ENCODE measurements at regions not wholly inside any gene's neighbourhood (a gene's known extent, or its start where the extent isn't known, plus 50 kb on each side); places are given as distances from the start of the nearest gene placed in this dataset.
"Not testable (repeated sequence)": the region's sequence is repeated elsewhere in the genome, so short reads cannot be mapped to it uniquely, and the experiment has no call there.

DNA sequence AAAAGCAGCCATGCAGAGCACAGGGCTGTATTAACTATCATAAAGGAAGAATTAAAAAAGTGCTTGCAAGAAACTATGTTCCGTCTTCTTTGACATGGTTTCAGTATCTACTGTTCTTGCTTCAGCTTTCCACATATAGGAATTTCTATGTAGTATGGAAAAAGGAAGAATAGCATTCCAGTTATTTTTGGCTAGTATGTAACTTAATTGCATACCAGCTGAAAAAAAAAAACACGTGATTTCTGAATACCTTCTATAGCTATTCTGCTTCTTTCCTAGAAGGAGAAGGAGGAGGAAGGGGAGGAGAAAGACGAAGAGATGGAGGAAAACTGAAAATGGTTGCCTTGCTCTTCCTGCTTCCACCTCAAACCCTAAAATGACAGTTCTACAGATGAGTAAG, 619.0 kb downstream of the KCTD12 start:
- no peak for DNase-seq

DNA sequence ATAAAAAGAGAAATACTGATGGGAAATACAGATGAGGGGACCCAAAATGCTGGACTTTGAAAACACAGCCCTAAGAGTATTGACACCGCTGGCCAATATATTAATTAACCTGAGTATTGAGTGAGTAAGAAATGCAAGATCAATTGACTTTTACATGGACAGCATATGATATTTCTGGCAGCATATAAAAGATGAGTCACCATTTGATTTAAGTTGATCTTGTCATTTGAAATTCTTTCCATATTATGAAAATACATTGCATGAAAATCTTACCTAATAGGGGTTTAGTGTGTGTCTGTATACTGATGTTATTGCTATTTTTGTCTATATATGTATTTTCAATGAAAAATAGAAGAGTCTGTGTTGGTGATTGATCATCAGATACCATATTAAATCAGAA, 619.6 kb downstream of the KCTD12 start:
- DNase-seq, result no peak

DNA sequence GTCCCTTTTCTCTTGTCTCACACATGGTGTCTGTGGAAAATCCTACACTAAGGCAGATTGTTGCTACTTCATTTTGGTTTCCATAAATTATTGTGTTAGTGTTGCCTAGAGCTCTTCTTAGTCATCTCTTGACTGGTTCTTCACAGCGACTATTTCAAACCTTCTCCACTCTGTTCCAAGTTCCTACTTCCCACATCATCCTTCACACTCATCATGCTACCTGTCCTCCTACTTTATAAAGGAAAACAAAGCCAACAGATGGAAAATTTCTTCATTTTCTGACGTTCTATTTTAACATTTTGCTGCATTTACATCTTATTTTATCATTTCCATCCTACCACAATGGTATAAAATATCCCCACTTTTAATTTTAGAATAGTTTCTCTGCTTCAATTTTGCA, 614.1 kb downstream of the LMO7 start:
- DNase-seq, result no peak

DNA sequence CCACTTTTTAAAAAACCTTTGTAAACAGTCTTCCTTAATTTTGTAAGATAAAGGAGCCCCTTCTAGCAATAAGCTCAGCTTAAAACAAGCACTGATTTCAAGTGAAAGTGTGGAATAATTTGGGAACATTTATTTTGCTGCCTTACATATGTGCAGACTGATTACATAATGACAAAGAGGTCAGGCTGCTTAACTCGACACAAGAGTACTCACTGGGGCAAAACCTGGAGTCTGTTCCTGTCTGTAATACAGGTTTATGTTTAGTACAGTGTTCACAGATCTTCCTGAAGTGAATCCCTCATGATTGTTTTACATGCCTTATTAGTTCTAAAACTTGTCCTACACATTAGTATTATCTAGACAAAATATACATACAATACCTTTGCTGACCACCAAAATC, 609.8 kb downstream of the LMO7 start:
- DNase-seq, result no peak

DNA sequence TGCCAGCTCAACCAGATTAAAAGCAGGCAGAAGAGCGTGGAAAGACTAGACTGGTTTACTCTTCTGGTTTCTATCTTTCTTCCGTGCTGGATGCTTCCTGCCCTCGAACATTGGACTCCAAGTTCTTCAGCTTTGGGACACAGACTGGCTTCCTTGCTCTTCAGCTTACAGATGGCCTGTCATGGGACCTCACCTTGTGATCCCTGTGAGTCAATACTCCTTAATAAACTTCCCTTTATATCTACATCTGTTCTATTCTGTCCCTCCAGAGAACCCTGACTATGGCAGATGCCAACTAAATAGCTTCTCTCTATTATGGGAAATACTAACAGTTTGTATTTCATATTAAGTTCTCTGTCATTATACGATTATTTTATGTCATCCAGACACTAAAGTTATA, 609.1 kb downstream of the LMO7 start:
- no peak for DNase-seq

DNA sequence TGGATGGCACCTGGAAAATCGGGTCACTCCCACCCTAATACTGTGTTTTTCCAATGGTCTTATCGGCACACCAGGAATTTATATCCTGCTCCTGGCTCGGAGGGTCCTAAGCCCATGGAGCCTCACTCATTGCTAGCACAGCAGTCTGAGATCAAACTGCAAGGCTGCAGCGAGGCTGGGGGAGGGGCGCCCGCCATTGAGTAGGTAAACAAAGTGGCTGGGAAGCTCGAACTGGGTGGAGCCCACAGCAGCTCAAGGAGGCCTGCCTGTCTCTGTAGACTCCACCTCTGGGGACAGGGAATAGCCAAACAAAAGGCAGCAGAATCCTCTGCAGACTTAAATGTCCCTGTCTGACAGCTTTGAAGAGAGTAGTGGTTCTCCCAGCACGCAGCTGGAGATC, 607.0 kb downstream of the LMO7 start:
- not testable (repeated sequence) for DNase-seq

DNA sequence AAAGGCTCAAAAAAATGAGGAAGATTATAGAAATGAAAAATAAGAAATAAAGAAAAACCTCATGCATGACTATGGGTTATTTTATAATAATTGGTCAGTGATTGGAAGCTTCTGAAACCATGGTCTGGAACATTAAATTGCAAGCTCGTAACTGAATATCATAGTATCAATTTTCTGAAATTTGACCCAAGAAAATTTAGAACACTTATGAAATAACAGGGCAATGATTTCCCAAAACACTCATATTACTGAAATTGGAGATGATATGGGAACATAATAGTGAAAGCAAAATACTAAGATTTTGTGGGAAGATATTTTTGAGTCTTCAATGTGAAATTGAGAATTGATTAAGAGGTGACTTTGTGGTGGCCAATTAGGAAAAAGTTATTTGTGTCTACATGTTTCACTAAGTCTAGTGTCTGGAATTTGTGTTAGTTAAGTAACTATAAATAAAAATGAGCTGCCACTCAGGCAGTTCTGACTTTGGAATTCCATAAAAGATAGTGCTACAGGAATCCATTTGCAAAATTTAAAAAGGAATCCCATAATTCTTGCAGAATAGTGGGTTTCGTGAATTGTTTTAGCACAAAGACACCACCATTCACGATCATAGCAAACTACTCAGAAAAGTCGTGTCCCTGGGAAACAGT, 603.0 kb downstream of the LMO7 start:
- DNase-seq, result no peak

DNA sequence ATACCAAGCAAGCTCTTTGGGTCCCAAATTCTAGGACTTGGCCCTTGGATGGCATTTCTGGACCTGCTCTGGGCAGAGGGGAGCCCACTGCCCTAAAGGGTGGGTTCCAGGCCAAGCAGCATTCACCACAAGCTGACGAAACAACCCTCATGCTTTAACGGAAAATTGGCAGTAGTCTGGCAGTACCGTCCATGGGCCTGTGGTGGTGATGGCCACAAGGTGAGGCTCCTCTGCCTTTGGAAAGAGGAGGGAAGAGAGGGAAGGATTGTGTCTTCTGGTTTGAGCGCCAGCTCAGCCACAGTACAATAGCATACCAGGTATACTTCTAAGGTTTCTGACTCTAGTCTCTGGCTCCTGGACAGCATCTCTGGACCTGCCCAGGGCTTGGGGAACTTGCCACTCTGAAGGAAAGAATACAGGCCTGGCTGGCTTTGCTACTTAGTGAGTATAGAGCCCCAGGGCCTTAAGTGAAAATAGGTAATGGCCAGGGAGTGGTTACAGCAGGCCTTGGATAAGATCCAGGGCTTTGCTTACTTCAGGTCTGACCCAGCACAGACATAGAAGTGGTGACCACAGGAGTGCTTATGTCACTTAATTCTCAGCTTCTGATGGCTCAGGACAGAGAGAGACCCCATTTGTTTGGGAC, 595.5 kb downstream of the LMO7 start:
- no peak for DNase-seq

DNA sequence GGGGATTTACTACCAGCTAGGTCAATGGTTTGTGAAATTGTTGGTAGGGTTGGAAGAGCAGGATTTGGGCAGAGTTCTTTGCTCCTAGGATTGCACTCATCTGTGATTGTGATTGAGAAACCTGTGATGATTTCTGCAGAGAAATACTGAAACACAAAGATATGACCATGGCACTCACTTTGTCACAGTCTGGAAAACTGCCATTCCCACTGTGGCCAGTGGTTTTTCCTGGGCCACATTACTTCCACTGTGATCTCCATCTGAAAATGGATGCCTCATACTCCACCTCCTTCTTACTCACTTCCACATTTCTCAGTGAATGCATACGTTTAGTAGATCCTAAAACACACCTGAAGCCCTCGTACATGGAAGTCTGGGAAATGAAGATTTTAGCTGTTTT, 593.2 kb downstream of the LMO7 start:
- no peak for DNase-seq

DNA sequence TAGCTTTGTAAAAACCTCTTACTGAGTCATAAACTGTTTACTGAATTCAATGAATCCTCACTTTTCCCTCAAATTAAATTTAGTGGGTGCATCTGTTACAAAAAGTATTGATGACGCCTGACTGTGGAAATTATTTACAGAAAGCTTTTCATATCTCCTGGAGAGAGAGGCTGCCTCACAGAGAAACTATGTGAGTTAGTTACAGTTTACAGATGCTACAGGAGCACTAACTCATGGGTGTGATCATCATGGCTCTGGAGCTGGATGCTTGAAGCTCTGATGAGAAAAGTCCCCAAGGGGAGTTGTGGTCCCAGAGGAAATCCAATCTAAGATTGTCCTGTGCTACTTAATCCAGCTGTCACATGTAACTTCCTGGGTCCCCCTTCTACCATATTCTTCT, 590.8 kb downstream of the LMO7 start:
- no peak for DNase-seq

DNA sequence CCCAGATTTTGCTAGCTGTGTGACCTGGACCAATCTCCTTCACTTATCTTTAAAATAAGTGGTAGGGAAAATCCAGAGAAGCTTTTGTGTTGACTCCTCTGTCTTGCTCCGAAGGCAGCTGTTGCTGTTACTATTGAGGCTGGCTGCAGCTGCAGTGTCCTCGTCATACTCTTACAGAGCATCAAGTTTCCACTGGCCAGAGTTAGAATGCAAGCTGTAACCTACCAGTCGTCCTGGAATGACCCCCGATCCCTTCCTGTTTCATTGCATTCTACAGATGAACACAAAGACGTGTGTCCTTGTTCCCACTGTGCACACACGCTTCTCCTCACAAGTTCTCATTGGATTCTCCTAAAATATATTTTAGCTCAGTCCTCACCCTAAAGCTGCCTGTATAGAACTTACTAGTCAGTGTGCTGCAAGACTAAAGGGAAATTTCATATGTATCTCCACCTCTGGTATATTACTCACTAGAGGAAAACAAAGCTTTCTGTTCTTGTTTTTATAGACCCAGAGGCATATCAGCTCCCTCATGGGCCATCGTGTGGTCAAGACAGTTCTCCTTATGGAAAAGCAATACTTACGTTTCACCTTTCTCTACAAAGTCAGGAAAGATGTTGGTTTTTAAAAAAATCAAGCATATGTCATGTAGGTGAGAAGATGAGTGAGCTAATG, 589.8 kb downstream of the LMO7 start:
- DNase-seq, result no peak

DNA sequence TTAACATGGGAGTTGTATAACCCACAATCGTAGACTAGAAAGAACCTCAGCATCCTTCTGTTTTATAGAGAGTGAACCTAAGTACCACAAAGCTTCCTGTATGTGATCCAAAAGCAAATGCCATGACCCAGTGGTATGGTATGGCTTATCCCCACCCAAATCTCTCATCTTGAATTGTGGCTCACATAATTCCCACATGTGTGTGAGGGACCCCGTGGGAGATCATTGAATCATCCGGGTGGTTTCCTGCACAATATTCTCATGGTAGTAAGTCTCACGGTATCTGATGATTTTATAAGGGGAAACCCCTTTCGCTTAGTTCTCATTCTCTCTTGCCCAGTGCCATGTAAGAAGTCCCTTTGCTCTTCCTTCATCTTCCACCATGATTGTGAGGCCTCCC, 587.9 kb downstream of the LMO7 start:
- DNase-seq, result no peak

DNA sequence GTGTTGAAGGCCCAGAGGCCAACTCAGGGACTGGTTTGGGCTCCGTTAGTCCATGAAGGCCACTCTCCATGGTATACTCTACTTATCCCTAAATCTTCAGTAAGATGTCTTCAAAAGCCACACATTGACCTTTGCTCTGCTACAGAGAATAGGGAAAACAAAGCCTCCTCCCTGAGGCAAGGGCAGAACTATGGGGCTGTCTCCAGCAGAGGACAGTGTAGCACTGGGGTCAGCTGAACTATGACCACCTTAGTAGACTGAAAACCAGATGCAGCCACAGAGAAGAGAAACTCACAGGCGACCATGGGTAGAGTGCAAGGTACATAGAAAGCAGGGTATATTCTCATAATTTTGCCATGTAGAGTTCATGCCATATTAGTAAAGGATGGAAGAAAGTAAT, 587.4 kb downstream of the LMO7 start:
- DNase-seq, result no peak

DNA sequence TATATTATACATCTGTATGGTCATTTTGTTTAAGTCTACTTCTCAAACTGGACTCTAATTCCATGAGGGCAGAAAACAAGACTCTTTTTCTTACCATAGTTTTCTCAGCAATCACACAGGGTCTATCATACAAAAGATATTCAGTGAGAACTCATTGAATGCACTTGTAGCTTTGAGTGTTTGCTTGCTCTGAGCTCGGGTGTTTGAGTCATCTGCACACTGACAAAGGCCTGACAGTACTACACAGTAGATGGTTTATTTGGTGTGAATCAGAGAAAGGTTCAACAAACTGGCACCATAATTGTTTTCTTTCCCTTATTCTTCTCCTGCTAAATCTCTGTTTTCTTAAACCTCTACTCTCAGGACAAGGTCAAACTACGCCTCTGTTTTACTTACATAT, 586.4 kb downstream of the LMO7 start:
- no peak for DNase-seq

DNA sequence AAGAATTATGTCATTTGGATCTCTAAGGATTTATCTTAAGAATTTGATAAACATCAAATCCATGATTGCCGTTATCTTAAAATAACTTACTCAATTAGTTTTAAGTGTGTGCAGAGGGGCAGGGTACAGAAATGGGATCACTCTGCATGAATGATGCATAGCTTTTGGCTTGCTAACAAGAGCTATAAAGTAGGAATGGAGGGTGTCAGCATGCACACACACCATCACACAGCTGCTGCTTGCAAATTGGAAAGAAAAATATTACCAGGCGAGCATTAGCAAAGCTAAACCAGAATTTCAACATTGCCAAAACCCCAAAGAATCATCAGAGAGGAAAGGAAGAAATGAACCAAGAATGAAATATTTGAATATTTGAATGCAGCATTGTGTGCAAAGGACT, 580.6 kb downstream of the LMO7 start:
- no peak for DNase-seq

DNA sequence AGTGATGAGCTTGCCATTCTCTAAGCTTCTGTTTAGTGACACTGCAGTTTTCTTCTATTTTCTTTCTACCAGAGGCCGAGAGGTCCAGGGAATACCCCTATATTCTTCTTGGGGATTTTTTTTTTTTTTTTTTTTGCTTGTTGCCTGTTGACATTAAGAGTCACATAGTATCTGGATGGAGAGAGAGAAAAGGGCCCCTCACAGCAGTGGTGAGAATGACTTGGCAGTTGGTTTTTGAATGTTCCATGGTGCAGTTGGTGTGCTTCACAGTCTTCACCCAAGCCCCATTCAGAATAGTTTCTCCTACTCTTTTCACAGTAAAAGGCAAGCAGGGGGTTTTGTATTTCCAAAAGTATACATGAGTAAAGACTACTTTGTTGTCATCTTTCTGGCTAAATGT, 577.9 kb downstream of the LMO7 start:
- DNase-seq, result no peak

DNA sequence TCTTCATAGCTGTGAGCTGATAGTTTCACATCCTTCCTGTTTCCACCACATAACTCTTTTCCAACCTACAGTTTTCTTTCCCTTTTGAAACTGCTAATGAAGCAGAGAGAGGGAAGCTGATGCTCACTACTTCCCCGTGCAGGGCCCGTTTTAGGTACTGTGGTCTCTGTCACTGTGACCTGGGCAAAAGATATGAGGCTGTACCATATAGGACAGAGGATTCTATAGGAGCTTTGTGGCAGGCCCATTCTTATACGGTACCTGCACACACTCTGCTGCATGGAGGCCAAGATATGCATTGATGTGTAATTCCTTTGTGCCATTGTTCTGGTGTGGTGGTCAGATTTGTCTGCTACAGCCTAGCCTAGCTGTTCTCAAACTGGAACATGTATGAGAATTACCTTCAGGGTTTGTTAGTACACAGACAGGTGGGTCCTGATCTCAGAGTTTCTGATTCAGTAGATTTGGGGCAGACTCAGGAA, 577.3 kb downstream of the LMO7 start:
- no peak for DNase-seq

DNA sequence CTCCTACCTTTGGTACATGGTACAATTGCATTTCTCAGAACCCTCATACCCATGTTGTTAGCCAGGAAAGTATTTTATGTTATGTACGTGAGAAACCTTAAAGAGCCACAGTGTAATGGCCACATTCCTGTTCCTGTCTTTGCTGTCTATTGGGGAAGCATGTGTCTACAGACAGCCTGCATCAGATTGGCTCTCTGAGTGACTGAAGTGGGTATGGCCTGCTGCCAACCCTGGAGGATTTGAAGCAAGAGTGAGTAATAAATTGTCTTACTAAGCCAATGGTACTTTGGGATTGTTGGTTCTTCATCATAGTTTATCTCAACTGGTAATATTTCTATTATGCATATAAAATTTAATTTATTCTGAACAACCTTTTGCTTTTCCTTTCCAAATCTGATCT, 574.1 kb downstream of the LMO7 start:
- no peak for DNase-seq

DNA sequence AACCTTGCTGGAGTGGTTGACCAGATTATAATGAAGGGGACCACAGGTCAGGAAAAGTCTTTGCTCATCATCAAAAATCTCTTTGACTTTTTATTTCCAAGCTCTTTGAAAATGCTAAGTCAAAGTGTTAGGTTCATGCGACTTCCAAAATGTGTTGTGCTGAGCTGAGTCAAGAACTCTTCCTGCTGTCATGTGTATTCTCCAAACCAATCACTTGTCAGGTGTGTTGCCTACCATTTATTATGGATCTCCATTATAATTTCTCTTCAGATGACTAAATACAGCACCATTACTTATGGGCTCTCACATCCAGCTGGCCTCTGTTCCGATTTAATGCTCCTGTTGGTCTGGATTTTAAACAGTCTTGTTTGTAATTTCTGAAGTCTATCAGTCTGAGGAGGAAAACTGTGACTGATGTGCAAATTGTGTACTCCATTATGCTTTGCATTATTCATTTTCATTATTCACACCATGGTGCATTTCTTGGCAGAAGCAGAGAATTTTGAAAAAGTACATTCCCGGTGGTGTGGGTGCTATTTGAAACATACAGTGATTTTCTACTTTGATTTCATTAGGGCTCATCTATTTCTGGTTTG, 562.5 kb downstream of the LMO7 start:
- DNase-seq, result no peak

DNA sequence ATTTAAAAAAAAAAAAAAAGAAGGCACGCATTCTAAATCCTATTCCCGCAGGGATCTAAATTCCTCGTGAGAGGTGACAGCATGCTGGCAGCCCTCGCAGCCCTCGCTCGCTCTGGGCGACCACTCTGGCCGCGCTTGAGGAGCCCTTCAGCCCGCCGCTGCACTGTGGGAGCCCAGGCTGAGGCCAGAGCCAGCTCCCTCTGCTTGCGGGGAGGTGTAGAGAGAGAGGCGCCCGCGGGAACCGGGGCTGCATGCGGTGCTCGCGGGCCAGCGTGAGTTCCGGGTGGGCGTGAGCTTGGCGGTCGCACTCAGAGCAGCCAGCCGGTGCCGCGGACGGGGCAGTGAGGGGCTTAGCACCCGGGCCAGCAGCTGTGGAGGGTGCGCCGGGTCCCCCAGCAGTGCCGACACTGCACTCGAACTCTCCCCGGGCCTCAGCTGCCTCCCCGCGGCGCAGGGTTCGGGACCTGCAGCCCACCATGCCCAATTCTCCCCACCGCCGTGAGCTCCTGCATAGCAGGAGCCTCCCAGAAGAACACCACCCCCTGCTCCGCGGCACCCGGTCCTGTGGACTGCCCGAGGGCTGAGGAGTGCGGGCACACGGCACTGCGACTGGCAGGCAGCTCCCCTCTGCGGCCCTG, 553.9 kb downstream of the LMO7 start:
- DNase-seq, result no peak

DNA sequence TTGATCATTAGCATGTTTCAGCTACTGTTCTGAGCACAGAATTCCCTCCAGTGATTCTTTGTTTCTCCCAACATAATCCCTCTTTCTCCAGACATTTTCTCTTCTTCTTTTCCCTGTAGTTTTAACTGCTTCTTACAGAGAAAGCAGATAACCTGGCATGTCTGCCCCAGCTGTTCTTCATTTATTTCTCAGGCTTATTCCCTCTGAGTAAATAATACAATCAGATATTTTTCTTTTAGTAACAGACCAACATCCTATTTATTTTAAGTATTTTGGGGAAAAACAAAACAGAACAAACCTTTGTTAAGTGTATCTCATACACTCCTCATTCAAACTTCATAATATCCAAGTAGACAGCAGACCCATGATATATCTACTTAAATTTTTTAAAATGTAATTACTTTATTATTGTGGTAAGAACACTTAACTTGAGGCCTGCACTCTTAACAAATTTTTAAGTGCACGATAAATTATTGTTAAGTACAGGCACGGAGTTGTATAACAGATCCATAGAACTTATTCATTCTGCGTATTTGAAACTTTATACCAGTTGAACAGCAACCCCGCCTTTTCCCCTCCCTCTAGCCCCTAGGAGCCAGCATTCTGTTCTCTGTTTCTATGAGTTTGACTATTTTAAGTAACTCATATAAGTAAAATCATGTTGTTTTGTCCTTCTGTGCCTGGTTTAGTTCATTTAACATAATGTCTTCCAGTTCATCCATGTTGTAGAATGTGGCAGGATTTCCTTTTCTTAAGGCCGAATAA, 540.0 kb downstream of the LMO7 start:
- no peak for DNase-seq

DNA sequence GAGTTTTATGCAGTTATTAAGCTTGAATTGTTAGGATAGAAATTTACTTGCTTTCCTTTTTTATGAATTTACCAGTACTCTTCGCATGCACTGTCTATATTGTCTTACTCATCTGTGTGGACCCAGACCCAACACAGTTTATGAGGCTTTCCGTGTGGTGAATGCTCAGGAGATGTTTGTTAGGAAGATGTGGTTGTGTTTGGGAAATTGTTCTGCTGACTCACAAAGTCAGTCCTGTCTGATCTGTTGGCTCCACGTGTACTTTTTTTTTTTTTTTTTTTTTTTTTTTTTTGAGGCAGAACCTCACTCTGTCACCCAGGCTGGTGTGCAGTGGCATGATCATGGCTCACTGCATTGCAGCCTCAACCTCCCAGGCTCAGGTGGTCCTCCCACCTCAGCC, 532.5 kb downstream of the LMO7 start:
- DNase-seq, result no peak

DNA sequence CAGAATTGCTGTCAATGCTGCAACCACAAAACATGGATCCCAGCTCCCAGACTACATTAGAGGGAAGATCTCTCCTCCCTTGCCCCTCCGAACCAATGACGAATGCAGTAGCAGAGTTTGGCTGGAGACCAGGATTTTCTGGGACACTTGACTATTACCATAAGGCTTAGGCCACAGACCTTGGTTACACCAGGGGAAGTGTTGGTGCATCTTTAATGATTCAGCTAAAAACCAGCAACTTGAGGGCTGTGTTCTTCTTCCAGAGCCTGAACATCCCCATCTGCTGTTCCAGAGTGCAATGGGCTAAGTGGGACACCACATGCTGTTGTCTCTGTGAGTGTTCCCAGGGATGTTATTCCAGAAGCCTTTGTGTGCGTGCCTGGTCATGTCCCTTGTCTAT, 528.2 kb downstream of the LMO7 start:
- no peak for DNase-seq

All from suppressor macrophage treated with lipopolysaccharide for 1 hour (primary cell).